OCI-LY3 (cell line): ENCODE measurements at regions not wholly inside any gene's neighbourhood (a gene's known extent, or its start where the extent isn't known, plus 50 kb on each side); places are given as distances from the start of the nearest gene placed in this dataset.

Source experiments
- CTCF ChIP-seq: fragments of 200-600, 300-600 bp; sonication (generic); IDR thresholded peaks from 2 replicates; pipeline ENCODE4 v1.5.1; 2014; ENCODE audit warnings: antibody characterized with exemption, low read length, low read depth
- EZH2phosphoT487 ChIP-seq: fragments of 200-600 bp; shearing (Covaris generic); IDR thresholded peaks from 2 replicates; pipeline ENCODE4 v1.6.1; 2018; ENCODE audit warnings: antibody characterized with exemption, mixed run types, low read depth

GRCh38 chr2:204272610-204273287 is 272.5 kb upstream of the PARD3B start:
- TF ChIP-seq EZH2phosphoT487 (no peak), CTCF (no peak)
